H1 (cell line): ENCODE measurements at regions not wholly inside any gene's neighbourhood (a gene's known extent, or its start where the extent isn't known, plus 50 kb on each side); places are given as distances from the start of the nearest gene placed in this dataset.

Experiments used
- CHD2 ChIP-seq: IDR thresholded peaks from 2 replicates; pipeline ENCODE4 v1.6.1; 2012; ENCODE audit warnings: low read length, improper control_type of control experiment
- EGR1 ChIP-seq: IDR thresholded peaks from 2 replicates; pipeline ENCODE4 v1.6.1; 2011; ENCODE audit warnings: low read depth, low read length, borderline replicate concordance
- EP300 ChIP-seq, 2 experiments: IDR thresholded peaks; 1 replicate in 1 of 2; 2 replicates in 1 of 2; pipeline ENCODE4 v1.6.1; 2011 to 2012; ENCODE audit warnings: low read depth in 2 of 2, low read length in 2 of 2, mild to moderate bottlenecking in 2 of 2, borderline replicate concordance in 1 of 2, inconsistent platforms in 1 of 2, moderate library complexity in 1 of 2
- EZH2 ChIP-seq: fragments of 200-600 bp; sonication (generic); IDR thresholded peaks from 2 replicates; pipeline ENCODE4 v1.7.1; 2012; ENCODE audit warnings: low read depth, mild to moderate bottlenecking, moderate library complexity, low read length, inconsistent platforms; ENCODE audit not compliant: severe bottlenecking
- GABPA ChIP-seq: IDR thresholded peaks from 2 replicates; pipeline ENCODE4 v1.6.1; 2011; ENCODE audit warnings: mild to moderate bottlenecking, low read length, moderate library complexity, borderline replicate concordance; ENCODE audit not compliant: insufficient read depth
- HDAC2 ChIP-seq, 2 experiments: fragments of 300-600 bp in 1 of 2; sonication (generic) in 1 of 2; IDR thresholded peaks; 2 replicates each; pipeline ENCODE4 v1.6.1; 2011 to 2012; ENCODE audit warnings: low read depth in 2 of 2, low read length in 2 of 2, mild to moderate bottlenecking in 2 of 2, moderate library complexity in 2 of 2, borderline replicate concordance in 1 of 2, inconsistent platforms in 1 of 2
- POLR2A ChIP-seq, 2 experiments: IDR thresholded peaks; 1 replicate in 1 of 2; 2 replicates in 1 of 2; pipeline ENCODE4 v1.6.1; 2011; ENCODE audit warnings: low read depth in 2 of 2, low read length in 2 of 2, mild to moderate bottlenecking in 2 of 2; ENCODE audit errors: control extremely low read depth in 1 of 2
- RNF2 ChIP-seq: fragments of 200-900, 300-1000 bp; sonication (generic); IDR thresholded peaks from 2 replicates; pipeline ENCODE4 v1.7.1; 2016; ENCODE audit warnings: borderline replicate concordance, low read depth, mild to moderate bottlenecking, antibody characterized with exemption, low read length; ENCODE audit not compliant: poor library complexity, severe bottlenecking; ENCODE audit errors: missing control alignments
- SP1 ChIP-seq: IDR thresholded peaks from 2 replicates; pipeline ENCODE4 v1.6.1; 2011; ENCODE audit warnings: low read depth, low read length
- SUZ12 ChIP-seq: fragments of 200-600 bp; sonication (generic); IDR thresholded peaks from 2 replicates; pipeline ENCODE4 v1.6.1; 2012; ENCODE audit warnings: mild to moderate bottlenecking, inconsistent platforms, low read length, moderate library complexity, mixed read lengths
- TAF1 ChIP-seq: IDR thresholded peaks from 2 replicates; pipeline ENCODE4 v1.6.1; 2011; ENCODE audit warnings: mild to moderate bottlenecking, low read depth, low read length
- YY1 ChIP-seq: IDR thresholded peaks from 2 replicates; pipeline ENCODE4 v1.6.1; 2011; ENCODE audit warnings: low read depth, mild to moderate bottlenecking, low read length
- TF ChIP-seq, protein P1 (sequence below), 3 experiments: IDR thresholded peaks; 1 replicate in 2 of 3; 2 replicates in 1 of 3; pipeline versions ENCODE4 v1.5.1 to v1.6.1; 2011; ENCODE audit warnings: low read length in 3 of 3, mild to moderate bottlenecking in 3 of 3, inconsistent platforms in 2 of 3, low read depth in 1 of 3, moderate library complexity in 1 of 3; ENCODE audit not compliant: insufficient read depth in 1 of 3; ENCODE audit errors: control extremely low read depth in 1 of 3
- TF ChIP-seq, protein P2 (sequence below): IDR thresholded peaks from 2 replicates; pipeline ENCODE4 v1.6.1; 2011; ENCODE audit warnings: low read length, improper control_type of control experiment

DNA sequence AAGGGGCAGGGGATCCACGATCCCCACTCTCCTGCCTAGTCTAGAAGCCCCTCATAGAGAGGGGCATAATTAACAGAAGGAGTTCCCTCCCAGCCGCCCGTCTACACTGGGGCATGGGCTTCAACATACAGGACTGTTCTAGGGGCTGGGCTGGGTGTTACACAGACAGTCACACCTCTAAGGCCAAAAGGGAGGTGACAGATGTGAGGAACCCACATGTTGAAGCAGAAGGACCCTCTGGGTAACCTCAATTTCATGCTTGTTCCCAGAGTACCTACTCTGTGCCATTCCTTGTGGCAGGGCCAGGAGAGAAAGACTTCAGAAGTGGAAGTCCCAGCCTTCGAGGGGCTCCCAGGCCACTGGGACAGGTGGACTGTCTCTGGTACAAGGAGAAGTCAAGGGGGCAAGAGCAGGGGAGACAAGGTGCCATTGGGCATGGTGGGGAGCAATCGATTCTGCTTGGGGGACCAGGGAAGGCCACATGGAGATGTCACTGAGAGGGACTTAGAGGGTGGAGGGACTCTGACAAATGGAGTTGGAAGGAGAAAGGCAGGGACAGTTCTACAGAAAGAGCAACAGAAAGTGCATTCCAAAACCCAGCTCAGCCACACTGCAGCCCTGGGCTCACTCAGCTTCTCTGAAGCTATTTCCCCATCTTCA, 71.3 kb downstream of the CPN2 start:
- TF ChIP-seq, protein P1, sequence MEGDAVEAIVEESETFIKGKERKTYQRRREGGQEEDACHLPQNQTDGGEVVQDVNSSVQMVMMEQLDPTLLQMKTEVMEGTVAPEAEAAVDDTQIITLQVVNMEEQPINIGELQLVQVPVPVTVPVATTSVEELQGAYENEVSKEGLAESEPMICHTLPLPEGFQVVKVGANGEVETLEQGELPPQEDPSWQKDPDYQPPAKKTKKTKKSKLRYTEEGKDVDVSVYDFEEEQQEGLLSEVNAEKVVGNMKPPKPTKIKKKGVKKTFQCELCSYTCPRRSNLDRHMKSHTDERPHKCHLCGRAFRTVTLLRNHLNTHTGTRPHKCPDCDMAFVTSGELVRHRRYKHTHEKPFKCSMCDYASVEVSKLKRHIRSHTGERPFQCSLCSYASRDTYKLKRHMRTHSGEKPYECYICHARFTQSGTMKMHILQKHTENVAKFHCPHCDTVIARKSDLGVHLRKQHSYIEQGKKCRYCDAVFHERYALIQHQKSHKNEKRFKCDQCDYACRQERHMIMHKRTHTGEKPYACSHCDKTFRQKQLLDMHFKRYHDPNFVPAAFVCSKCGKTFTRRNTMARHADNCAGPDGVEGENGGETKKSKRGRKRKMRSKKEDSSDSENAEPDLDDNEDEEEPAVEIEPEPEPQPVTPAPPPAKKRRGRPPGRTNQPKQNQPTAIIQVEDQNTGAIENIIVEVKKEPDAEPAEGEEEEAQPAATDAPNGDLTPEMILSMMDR (IDR thresholded peaks at IDR 0.05; ENCODE audit: control extremely low read depth in 1 of 3, insufficient read depth in 1 of 3, low read depth in 1 of 3, low read length in 3 of 3): no peak
- TF ChIP-seq EZH2: no peak
- no peak for TF ChIP-seq RNF2
- no peak for TF ChIP-seq POLR2A (IDR thresholded peaks at IDR 0.05; ENCODE audit: control extremely low read depth in 1 of 2, low read depth in 2 of 2, low read length in 2 of 2)
- TF ChIP-seq GABPA: no peak
- TF ChIP-seq SP1: no peak
- no peak for TF ChIP-seq YY1
- TF ChIP-seq EP300 (IDR thresholded peaks at IDR 0.05; ENCODE audit: borderline replicate concordance in 1 of 2, low read depth in 2 of 2, low read length in 2 of 2): no peak
- TF ChIP-seq, protein P2, sequence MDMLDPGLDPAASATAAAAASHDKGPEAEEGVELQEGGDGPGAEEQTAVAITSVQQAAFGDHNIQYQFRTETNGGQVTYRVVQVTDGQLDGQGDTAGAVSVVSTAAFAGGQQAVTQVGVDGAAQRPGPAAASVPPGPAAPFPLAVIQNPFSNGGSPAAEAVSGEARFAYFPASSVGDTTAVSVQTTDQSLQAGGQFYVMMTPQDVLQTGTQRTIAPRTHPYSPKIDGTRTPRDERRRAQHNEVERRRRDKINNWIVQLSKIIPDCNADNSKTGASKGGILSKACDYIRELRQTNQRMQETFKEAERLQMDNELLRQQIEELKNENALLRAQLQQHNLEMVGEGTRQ: no peak
- no peak for TF ChIP-seq CHD2
- TF ChIP-seq SUZ12: no peak
- no peak for TF ChIP-seq HDAC2 (IDR thresholded peaks at IDR 0.05; ENCODE audit: borderline replicate concordance in 1 of 2, low read depth in 2 of 2, low read length in 2 of 2)
- no peak for TF ChIP-seq EGR1
- no peak for TF ChIP-seq TAF1
